ENCODE measurements at regions not wholly inside any gene's neighbourhood (a gene's known extent, or its start where the extent isn't known, plus 50 kb on each side); places are given as distances from the start of the nearest gene placed in this dataset.

DNA sequence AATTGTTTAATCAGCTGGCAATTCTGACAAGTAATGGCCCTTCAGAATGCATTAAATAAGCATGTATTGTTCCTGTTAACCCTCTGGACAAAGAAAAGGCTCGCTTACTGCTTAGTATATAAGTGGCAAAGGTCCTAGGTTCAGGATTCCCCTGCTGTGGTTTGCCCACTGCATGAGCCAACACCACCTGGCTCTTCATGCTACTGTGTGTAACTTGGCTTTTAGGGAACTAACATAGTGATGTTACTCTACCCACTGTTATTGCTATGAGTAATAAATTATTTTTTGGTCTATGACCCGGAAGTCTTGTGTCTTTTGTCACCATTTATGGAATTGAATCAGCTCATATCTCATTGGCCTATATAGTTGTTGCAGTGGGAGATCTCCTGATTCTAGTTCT lies 791.7 kb upstream of the PHF14 start:
- TF ChIP-seq, protein P1, sequence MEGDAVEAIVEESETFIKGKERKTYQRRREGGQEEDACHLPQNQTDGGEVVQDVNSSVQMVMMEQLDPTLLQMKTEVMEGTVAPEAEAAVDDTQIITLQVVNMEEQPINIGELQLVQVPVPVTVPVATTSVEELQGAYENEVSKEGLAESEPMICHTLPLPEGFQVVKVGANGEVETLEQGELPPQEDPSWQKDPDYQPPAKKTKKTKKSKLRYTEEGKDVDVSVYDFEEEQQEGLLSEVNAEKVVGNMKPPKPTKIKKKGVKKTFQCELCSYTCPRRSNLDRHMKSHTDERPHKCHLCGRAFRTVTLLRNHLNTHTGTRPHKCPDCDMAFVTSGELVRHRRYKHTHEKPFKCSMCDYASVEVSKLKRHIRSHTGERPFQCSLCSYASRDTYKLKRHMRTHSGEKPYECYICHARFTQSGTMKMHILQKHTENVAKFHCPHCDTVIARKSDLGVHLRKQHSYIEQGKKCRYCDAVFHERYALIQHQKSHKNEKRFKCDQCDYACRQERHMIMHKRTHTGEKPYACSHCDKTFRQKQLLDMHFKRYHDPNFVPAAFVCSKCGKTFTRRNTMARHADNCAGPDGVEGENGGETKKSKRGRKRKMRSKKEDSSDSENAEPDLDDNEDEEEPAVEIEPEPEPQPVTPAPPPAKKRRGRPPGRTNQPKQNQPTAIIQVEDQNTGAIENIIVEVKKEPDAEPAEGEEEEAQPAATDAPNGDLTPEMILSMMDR (conservative IDR thresholded peaks at IDR 0.05; ENCODE audit: control insufficient read depth, insufficient read depth, low read depth, low read length), result no peak
- DNase-seq (ENCODE audit: low read depth), result no peak
- no peak overlapping the region for H3K4me3 ChIP-seq (ENCODE audit: control insufficient read depth, low read depth, low read length)

DNA sequence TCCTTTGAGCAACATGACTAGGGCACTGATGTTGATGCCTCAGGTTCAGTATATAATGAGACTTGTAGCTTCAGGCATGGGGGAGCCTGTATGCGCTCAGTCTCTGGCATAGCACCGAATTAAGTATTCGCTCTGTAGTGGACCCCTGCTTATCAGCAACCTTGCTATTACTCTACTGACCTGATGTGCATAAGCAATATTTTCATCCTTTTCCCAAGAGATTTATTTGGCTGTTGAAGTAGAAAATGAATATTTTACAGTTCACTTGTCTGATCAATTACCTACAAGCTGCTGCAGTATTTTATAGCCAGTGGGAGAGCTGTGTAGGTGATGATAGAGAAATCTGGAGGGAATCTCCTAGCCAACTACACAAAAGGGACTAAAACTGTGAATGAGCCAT lies 781.6 kb upstream of the PHF14 start:
- no peak overlapping the region for H3K4me3 ChIP-seq (ENCODE audit: control insufficient read depth, low read depth, low read length)
- TF ChIP-seq, protein P1 (conservative IDR thresholded peaks at IDR 0.05; ENCODE audit: control insufficient read depth, insufficient read depth, low read depth, low read length), result no peak
- DNase-seq (ENCODE audit: low read depth), result no peak

DNA sequence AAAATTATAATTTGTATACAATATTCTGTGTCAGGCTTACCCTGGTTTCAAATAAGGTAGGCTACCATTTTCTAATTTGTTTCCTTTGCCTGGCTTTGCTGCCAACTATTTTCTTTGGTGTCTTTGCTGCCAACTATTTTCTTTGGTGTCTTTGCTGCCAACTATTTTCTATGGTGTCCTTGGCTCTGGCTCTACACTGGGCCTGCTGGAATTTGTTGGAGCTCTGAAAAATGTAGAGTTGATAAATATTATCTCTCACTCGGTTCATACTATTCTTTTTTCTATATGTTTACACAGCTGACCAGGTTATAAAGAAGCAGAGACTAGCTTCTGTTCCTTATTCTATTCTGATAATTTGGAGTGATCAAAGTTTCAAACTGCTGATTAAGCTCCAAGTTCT lies 768.0 kb upstream of the PHF14 start:
- TF ChIP-seq, protein P1 (conservative IDR thresholded peaks at IDR 0.05; ENCODE audit: control insufficient read depth, insufficient read depth, low read depth, low read length), result no peak
- DNase-seq (ENCODE audit: low read depth), result no peak
- no peak overlapping the region for H3K4me3 ChIP-seq (ENCODE audit: control insufficient read depth, low read depth, low read length)

DNA sequence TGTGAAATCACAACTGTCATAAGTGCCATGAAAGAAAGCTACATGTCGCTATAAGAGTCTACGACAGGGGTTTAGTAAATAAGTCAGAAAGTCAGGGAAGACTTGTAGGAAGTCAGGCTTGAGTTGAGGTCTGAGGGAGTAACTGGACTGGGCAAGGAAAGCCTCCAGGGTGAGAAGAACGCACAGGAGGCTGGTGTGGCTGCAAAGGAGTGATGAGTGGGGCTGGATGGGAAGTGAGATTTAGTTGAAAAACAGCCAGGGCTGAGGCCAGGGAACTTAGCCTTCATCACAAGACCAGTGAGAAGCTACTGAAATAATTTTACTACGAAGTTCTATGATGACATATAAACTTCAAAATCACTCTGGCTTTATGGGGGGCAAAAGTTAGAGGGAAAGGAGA lies 763.7 kb upstream of the PHF14 start:
- H3K4me3 ChIP-seq (ENCODE audit: control insufficient read depth, low read depth, low read length), result no peak overlapping the region
- TF ChIP-seq, protein P1 (conservative IDR thresholded peaks at IDR 0.05; ENCODE audit: control insufficient read depth, insufficient read depth, low read depth, low read length), result no peak
- no peak for DNase-seq (ENCODE audit: low read depth)

DNA sequence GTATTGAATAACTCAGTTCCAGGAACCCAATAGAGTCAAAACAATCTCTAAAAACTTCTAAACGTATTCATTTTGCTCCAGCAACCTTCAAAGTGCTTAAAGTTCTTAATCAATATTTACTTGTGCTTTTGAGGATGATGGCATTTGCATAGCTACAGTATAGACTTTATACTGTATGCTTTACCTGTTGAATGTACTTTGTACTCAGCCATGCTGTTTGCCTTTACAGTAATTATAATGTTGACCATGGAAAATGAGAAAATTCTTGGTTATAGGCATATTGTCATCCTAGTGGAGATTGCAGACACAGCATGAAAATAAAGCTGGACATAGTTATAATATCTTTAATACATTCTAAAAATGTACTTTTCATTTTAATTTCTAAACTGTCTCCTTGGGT lies 762.7 kb upstream of the PHF14 start:
- H3K4me3 ChIP-seq (ENCODE audit: control insufficient read depth, low read depth, low read length), result no peak overlapping the region
- TF ChIP-seq, protein P1 (conservative IDR thresholded peaks at IDR 0.05; ENCODE audit: control insufficient read depth, insufficient read depth, low read depth, low read length), result no peak
- no peak for DNase-seq (ENCODE audit: low read depth)

DNA sequence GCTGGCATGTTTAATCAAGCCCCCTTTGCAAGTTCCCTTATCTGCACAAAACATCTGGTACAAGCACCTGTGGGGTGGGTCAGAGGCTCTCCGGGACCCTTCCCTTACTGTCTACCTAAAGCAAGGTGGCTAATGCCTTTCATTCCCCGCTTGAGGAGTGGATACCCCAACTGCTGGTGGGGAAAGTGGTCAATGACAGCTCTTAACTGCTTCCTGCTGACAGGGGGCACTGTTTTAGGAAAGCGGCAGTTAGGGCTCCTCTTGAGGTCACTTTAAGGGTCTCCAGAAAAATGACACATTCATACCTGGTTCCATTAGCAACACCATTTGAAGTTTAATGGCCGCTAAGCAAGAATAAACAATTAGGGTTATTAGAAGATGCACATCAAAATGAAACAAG lies 761.8 kb upstream of the PHF14 start:
- H3K4me3 ChIP-seq (ENCODE audit: control insufficient read depth, low read depth, low read length), result no peak overlapping the region
- TF ChIP-seq, protein P1 (conservative IDR thresholded peaks at IDR 0.05; ENCODE audit: control insufficient read depth, insufficient read depth, low read depth, low read length), result no peak
- no peak for DNase-seq (ENCODE audit: low read depth)

DNA sequence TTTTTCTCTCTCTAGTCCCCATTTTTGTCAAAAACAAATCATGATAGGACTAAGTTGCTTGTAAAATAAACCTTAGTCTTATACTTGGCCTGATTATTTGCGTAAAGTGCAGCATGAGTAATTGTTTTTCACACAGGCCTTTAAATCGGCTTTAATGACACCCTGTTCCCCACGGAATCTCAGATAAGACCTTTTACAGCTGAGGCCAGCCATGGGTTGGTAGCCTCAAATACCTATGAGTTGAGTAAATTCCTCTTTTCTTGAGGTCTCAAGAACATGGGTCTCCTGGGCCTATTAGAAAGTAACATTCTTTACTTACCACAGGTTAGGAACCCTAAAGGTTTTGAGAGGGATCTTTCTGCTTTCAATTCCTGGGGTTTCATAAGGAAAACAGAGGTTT lies 761.0 kb upstream of the PHF14 start:
- no peak overlapping the region for H3K4me3 ChIP-seq (ENCODE audit: control insufficient read depth, low read depth, low read length)
- TF ChIP-seq, protein P1 (conservative IDR thresholded peaks at IDR 0.05; ENCODE audit: control insufficient read depth, insufficient read depth, low read depth, low read length), result no peak
- DNase-seq (ENCODE audit: low read depth), result no peak

Data from fibroblast of mammary gland (primary cell).